ENCODE measurements at regions not wholly inside any gene's neighbourhood (a gene's known extent, or its start where the extent isn't known, plus 50 kb on each side); places are given as distances from the start of the nearest gene placed in this dataset.

DNA sequence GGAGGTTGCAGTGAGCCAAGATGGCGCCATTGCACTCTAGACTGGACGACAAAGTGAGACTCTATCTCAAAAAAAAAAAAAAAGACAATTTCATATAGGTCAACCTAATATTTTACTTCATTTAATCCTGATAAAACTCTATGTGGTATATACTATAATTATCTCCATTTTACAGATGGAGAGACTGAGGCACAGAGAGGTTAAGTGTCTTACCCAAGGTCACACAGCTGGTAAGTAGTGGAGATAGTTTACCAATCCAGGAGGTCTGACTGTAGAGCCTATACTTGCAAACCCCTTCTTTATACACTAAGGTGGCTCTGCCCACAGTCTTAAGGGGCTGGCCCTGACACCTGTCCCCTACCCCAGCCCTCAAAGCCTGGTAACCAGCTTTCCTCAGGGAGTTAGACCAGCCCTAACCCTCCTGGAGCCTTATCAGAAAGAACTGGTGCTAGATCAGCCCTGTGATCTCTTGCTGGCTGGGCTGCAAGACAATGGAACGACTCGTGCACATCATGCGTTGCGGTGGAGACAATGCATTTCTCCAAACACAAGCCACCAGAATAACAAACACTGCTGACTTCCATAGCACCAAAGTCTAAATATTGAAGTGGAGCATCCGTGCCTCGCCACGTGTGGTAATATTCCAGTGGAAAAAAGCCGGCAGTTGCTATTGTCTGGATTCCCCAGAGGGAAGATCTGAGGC is 60.0 kb upstream of the SMAD3 start:
- Histone ChIP-seq H3K36me3 (ENCODE audit: insufficient read depth, low read length) (no peaks in the 10 kb centered on the region), H3K27me3 (ENCODE audit: insufficient read depth, low read length) (no peaks in the 10 kb centered on the region), H3K4me3 (ENCODE audit: low read length) (no peak overlapping the region)

GRCh38 chr15:67006083-67007065 is 59.0 kb upstream of the SMAD3 start:
- H3K9me3 ChIP-seq (ENCODE audit: low read length): no peaks in the 10 kb centered on the region
- no peaks in the 10 kb centered on the region for H3K27me3 ChIP-seq (ENCODE audit: insufficient read depth, low read length)
- H3K4me1 ChIP-seq (ENCODE audit: insufficient read depth, low read length): no peaks in the 10 kb centered on the region
- no peak overlapping the region for H2AFZ ChIP-seq (ENCODE audit: low read depth, low read length)
- H3K4me3 ChIP-seq (ENCODE audit: low read length): no peak overlapping the region
- no peaks in the 10 kb centered on the region for H3K36me3 ChIP-seq (ENCODE audit: insufficient read depth, low read length)

More for the DNA sequence above, 60.0 kb upstream of the SMAD3 start:
- Histone ChIP-seq H2AFZ (ENCODE audit: low read depth, low read length) (no peak overlapping the region), H3K9me3 (ENCODE audit: low read length) (no peaks in the 10 kb centered on the region), H3K4me1 (ENCODE audit: insufficient read depth, low read length) (no peaks in the 10 kb centered on the region)

DNA sequence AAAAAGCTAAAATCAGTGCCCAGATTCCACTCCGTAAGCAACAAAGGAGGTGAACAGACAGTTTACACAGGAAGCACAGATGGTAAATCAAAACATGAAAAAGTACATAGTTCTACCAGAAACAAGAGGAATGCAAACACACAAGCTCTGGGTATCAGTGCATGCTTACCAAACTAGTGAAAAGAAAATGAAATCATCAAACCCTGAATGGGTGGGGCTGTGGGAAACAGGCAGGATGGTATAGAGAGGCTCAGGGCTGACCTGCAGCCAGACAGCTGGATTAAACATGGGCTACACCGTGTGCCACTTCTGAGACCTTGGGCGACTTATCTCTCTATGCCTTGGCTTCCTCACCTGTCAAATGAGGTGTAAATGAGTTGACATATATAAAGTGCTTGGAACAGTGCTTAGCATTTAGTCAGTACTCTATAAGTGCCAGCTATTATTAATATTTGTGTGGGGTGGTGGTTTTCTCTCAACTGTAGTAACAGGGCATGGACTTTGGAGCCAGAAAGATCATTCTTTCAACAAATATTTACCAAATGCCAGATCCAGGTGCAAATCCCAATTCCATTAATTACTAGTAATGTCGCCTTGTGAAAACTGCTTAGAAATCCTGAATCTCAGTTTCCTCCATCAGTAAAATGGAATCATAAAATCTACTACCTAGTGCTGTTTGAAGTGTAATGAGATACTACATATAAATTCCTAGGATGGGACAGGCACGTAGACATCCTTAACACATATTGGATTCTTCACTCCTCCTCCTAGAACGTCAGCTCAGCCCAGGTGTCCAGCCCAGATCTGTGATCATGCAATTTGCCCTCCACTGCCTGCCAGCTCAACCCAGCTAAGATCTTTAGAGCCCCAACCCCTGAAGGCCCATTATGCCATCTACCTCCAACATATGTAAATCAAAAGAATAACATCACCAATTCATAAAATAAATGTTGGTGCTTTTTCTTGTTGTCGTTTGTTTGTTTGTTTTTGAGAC is 55.5 kb upstream of the SMAD3 start:
- Histone ChIP-seq H3K4me3 (ENCODE audit: low read length) (no peak overlapping the region), H3K36me3 (ENCODE audit: insufficient read depth, low read length) (no peaks in the 10 kb centered on the region), H2AFZ (ENCODE audit: low read depth, low read length) (no peak overlapping the region), H3K27me3 (ENCODE audit: insufficient read depth, low read length) (no peaks in the 10 kb centered on the region), H3K9me3 (ENCODE audit: low read length) (no peaks in the 10 kb centered on the region), H3K4me1 (ENCODE audit: insufficient read depth, low read length) (peaks cover 2% of the 10 kb centered on the region)

DNA sequence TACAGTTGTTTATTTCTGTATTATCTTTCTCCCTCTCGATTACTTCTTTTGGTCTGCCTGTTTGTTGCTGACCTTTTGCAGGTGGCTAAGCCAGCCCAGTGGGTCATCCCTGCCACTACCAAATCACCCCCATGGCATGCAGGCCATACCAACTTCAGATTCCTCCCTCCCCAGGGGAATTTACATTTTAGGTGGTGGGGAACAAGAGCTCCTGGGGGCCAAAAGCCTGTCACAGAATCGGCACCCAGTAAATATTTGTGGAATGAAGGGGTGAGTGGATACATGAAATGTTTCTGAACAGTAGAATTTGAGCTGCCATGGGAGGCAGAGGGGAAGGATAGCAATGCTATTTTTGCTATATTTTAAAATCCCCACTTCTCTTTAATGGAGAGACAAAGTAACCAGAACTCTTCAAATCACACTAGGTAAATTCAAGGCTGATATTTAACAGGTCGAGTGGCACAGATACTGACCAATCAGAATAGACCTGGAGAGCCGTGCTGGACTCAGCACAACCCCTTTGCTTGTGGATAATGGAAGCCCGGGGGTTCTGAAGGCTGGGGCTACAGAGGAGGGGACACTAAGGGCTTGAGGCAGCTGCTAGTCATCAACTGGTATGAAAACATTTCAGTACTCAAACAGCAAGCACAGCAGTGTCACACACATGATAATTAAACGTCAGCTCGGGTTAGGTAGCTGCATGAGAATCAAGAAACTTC is 54.3 kb upstream of the SMAD3 start:
- no peak overlapping the region for H2AFZ ChIP-seq (ENCODE audit: low read depth, low read length)
- H3K36me3 ChIP-seq (ENCODE audit: insufficient read depth, low read length): no peaks in the 10 kb centered on the region
- no peaks in the 10 kb centered on the region for H3K9me3 ChIP-seq (ENCODE audit: low read length)
- H3K27me3 ChIP-seq (ENCODE audit: insufficient read depth, low read length): no peaks in the 10 kb centered on the region
- no peak overlapping the region for H3K4me3 ChIP-seq (ENCODE audit: low read length)
- peaks cover 2% of the 10 kb centered on the region for H3K4me1 ChIP-seq (ENCODE audit: insufficient read depth, low read length)

DNA sequence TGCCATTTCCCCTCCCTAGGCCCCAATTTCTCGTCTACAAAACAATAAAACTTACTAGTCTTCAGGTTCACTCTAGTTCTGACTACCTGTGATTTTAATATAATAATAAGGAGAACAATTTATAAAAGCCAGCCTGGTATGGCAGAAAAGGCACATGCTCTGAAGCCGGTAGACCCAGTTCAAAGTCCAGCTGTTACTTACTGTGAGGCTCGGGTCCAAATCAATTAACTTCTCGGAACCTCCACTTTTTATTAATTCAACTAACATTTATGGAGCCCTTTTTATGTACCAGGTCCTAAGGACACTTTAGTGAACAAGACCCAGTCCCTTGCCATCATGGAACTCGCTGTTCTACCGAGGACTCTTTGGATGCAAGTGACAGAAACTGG is 53.8 kb upstream of the SMAD3 start:
- no peak overlapping the region for H3K4me3 ChIP-seq (ENCODE audit: low read length)
- H3K4me1 ChIP-seq (ENCODE audit: insufficient read depth, low read length): peaks cover 5% of the 10 kb centered on the region
- H3K9me3 ChIP-seq (ENCODE audit: low read length): no peaks in the 10 kb centered on the region
- H3K27me3 ChIP-seq (ENCODE audit: insufficient read depth, low read length): no peaks in the 10 kb centered on the region
- no peaks in the 10 kb centered on the region for H3K36me3 ChIP-seq (ENCODE audit: insufficient read depth, low read length)
- no peak overlapping the region for H2AFZ ChIP-seq (ENCODE audit: low read depth, low read length)

- no peaks in the 10 kb centered on the region for H3K36me3 ChIP-seq (ENCODE audit: insufficient read depth, low read length)
- no peak overlapping the region for H3K4me3 ChIP-seq (ENCODE audit: low read length)
- H3K27me3 ChIP-seq (ENCODE audit: insufficient read depth, low read length): peaks cover 2% of the 10 kb centered on the region
- H3K4me1 ChIP-seq (ENCODE audit: insufficient read depth, low read length): peaks cover 5% of the 10 kb centered on the region
- H2AFZ ChIP-seq (ENCODE audit: low read depth, low read length): no peak overlapping the region
- H3K9me3 ChIP-seq (ENCODE audit: low read length): no peaks in the 10 kb centered on the region
Observed at GRCh38 chr15:67013696-67014095, 51.7 kb upstream of the SMAD3 start.
